HepG2 (cell line): ENCODE measurements at regions not wholly inside any gene's neighbourhood (a gene's known extent, or its start where the extent isn't known, plus 50 kb on each side); places are given as distances from the start of the nearest gene placed in this dataset.

Experiments used
- CENPBD1 ChIP-seq: sonication (generic); formaldehyde crosslinking; IDR thresholded peaks from 2 replicates; pipeline ENCODE4 v1.8.0; 2022; ENCODE audit warnings: missing genetic modification reagents, low read depth, mild to moderate bottlenecking, borderline replicate concordance
- CTCF ChIP-seq: sonication (generic); formaldehyde crosslinking; IDR thresholded peaks from 2 replicates; pipeline ENCODE4 v1.5.0; 2020; ENCODE audit warnings: mild to moderate bottlenecking, missing genetic modification reagents, moderate library complexity
- EP300 ChIP-seq, 3 experiments: sonication (generic) in 1 of 3; formaldehyde crosslinking in 1 of 3; IDR thresholded peaks; 2 replicates each; pipeline versions ENCODE4 v1.5.1 to v1.6.1; 2011 to 2020; ENCODE audit warnings: low read depth in 2 of 3, low read length in 2 of 3, borderline replicate concordance in 1 of 3, improper control_type of control experiment in 1 of 3, mild to moderate bottlenecking in 1 of 3, missing genetic modification reagents in 1 of 3, moderate library complexity in 1 of 3
- NFKBIZ ChIP-seq: IDR thresholded peaks from 2 replicates; pipeline ENCODE4 v1.6.1; 2018; ENCODE audit warnings: missing genetic modification reagents, missing compliant biosample characterization
- POLR2AphosphoS2 ChIP-seq: IDR thresholded peaks from 2 replicates; pipeline ENCODE4 v1.6.1; 2011; ENCODE audit warnings: low read depth, low read length, improper control_type of control experiment
- TBL1XR1 ChIP-seq: fragments of 150-350 bp; IDR thresholded peaks from 2 replicates; pipeline ENCODE4 v1.6.1; 2014; ENCODE audit warnings: borderline replicate concordance, low read length; ENCODE audit not compliant: partially characterized antibody
- ZNF180 ChIP-seq: sonication (generic); formaldehyde crosslinking; IDR thresholded peaks from 2 replicates; pipeline ENCODE4 v1.4.0; 2020; ENCODE audit warnings: low read depth, missing genetic modification reagents, borderline replicate concordance
- ZNF510 ChIP-seq: sonication (generic); formaldehyde crosslinking; IDR thresholded peaks from 2 replicates; pipeline ENCODE4 v1.4.0; 2020; ENCODE audit warnings: low read depth, mild to moderate bottlenecking, missing genetic modification reagents
- TF ChIP-seq, protein P1 (sequence below): sonication (generic); formaldehyde crosslinking; IDR thresholded peaks from 2 replicates; pipeline ENCODE4 v1.4.0; 2020; ENCODE audit warnings: missing genetic modification reagents
- TF ChIP-seq, protein P2 (sequence below): sonication (generic); formaldehyde crosslinking; IDR thresholded peaks from 2 replicates; pipeline ENCODE4 v1.5.1; 2020; ENCODE audit warnings: mild to moderate bottlenecking, missing genetic modification reagents, moderate library complexity

GRCh38 chr21:17402937-17403336 lies 109.9 kb upstream of the CXADR start:
- TF ChIP-seq POLR2AphosphoS2 (no peak), TBL1XR1 (no peak), ZNF180 (CRISPR knock-in tag) (no peak), EP300 (IDR thresholded peaks at IDR 0.05; ENCODE audit: low read depth in 2 of 2, low read length in 2 of 2) (no peak), EP300 (CRISPR knock-in tag; IDR thresholded peaks at IDR 0.05; ENCODE audit: borderline replicate concordance) (no peak), ZNF510 (CRISPR knock-in tag) (no peak), CTCF (CRISPR knock-in tag) (no peak), CENPBD1 (no peak), NFKBIZ (CRISPR knock-in tag) (no peak)
- TF ChIP-seq, protein P1, sequence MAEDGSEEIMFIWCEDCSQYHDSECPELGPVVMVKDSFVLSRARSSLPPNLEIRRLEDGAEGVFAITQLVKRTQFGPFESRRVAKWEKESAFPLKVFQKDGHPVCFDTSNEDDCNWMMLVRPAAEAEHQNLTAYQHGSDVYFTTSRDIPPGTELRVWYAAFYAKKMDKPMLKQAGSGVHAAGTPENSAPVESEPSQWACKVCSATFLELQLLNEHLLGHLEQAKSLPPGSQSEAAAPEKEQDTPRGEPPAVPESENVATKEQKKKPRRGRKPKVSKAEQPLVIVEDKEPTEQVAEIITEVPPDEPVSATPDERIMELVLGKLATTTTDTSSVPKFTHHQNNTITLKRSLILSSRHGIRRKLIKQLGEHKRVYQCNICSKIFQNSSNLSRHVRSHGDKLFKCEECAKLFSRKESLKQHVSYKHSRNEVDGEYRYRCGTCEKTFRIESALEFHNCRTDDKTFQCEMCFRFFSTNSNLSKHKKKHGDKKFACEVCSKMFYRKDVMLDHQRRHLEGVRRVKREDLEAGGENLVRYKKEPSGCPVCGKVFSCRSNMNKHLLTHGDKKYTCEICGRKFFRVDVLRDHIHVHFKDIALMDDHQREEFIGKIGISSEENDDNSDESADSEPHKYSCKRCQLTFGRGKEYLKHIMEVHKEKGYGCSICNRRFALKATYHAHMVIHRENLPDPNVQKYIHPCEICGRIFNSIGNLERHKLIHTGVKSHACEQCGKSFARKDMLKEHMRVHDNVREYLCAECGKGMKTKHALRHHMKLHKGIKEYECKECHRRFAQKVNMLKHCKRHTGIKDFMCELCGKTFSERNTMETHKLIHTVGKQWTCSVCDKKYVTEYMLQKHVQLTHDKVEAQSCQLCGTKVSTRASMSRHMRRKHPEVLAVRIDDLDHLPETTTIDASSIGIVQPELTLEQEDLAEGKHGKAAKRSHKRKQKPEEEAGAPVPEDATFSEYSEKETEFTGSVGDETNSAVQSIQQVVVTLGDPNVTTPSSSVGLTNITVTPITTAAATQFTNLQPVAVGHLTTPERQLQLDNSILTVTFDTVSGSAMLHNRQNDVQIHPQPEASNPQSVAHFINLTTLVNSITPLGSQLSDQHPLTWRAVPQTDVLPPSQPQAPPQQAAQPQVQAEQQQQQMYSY (CRISPR knock-in tag) = no peak
- TF ChIP-seq, protein P2, sequence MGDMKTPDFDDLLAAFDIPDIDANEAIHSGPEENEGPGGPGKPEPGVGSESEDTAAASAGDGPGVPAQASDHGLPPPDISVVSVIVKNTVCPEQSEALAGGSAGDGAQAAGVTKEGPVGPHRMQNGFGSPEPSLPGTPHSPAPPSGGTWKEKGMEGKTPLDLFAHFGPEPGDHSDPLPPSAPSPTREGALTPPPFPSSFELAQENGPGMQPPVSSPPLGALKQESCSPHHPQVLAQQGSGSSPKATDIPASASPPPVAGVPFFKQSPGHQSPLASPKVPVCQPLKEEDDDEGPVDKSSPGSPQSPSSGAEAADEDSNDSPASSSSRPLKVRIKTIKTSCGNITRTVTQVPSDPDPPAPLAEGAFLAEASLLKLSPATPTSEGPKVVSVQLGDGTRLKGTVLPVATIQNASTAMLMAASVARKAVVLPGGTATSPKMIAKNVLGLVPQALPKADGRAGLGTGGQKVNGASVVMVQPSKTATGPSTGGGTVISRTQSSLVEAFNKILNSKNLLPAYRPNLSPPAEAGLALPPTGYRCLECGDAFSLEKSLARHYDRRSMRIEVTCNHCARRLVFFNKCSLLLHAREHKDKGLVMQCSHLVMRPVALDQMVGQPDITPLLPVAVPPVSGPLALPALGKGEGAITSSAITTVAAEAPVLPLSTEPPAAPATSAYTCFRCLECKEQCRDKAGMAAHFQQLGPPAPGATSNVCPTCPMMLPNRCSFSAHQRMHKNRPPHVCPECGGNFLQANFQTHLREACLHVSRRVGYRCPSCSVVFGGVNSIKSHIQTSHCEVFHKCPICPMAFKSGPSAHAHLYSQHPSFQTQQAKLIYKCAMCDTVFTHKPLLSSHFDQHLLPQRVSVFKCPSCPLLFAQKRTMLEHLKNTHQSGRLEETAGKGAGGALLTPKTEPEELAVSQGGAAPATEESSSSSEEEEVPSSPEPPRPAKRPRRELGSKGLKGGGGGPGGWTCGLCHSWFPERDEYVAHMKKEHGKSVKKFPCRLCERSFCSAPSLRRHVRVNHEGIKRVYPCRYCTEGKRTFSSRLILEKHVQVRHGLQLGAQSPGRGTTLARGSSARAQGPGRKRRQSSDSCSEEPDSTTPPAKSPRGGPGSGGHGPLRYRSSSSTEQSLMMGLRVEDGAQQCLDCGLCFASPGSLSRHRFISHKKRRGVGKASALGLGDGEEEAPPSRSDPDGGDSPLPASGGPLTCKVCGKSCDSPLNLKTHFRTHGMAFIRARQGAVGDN (CRISPR knock-in tag) = no peak
